Stomach smooth muscle (tissue), 2 donors: ENCODE measurements at regions not wholly inside any gene's neighbourhood (a gene's known extent, or its start where the extent isn't known, plus 50 kb on each side); places are given as distances from the start of the nearest gene placed in this dataset.
"Not testable (repeated sequence)": the region's sequence is repeated elsewhere in the genome, so short reads cannot be mapped to it uniquely, and the experiment has no call there.

Source experiments
- H3K27ac ChIP-seq: one replicate; pipeline ENCODE4 v1.7.0; 2013; ENCODE audit warnings: mild to moderate bottlenecking, low read length, inconsistent platforms
- H3K27me3 ChIP-seq, 2 donors: one replicate each; pipeline ENCODE4 v1.7.0; 2013; ENCODE audit warnings: low read length in 2 of 2; ENCODE audit not compliant: insufficient read depth in 2 of 2, control insufficient read depth in 1 of 2
- H3K36me3 ChIP-seq, 2 donors: one replicate each; pipeline ENCODE4 v1.7.0; 2013; ENCODE audit warnings: low read length in 2 of 2; ENCODE audit not compliant: control insufficient read depth in 2 of 2, insufficient read depth in 2 of 2
- H3K4me1 ChIP-seq: one replicate; pipeline ENCODE4 v1.7.0; 2013; ENCODE audit warnings: low read length; ENCODE audit not compliant: control insufficient read depth, insufficient read depth
- H3K4me3 ChIP-seq, 2 donors: one replicate each; pipeline ENCODE4 v1.7.0; 2013; ENCODE audit warnings: low read length in 2 of 2
- H3K9ac ChIP-seq, 2 donors: one replicate each; pipeline ENCODE4 v1.7.0; 2013; ENCODE audit warnings: low read length in 2 of 2, mild to moderate bottlenecking in 1 of 2
- H3K9me3 ChIP-seq, 2 donors: one replicate each; pipeline ENCODE4 v1.7.0; 2013; ENCODE audit warnings: low read length in 2 of 2; ENCODE audit not compliant: control insufficient read depth in 2 of 2
- donor health status: healthy.
- donor health status: Pancreatic carcinoma.

- H3K4me3 ChIP-seq, result no peak overlapping the region
- H3K27ac ChIP-seq, result no peak overlapping the region
- no peaks in the 10 kb centered on the region for H3K9me3 ChIP-seq
- H3K4me1 ChIP-seq, result no peaks in the 10 kb centered on the region
- no peaks in the 10 kb centered on the region for H3K36me3 ChIP-seq
- no peak overlapping the region for H3K9ac ChIP-seq
- H3K27me3 ChIP-seq, result no peaks in the 10 kb centered on the region
Measured at GRCh38 chr1:166603296-166603695, 236.0 kb upstream of the POGK start.

- H3K4me1 ChIP-seq, result no peaks in the 10 kb centered on the region
- no peak overlapping the region for H3K4me3 ChIP-seq
Measured at GRCh38 chr1:166605137-166605536, 234.1 kb upstream of the POGK start.

GRCh38 chr1:166612886-166613285 is 226.4 kb upstream of the POGK start:
- no peaks in the 10 kb centered on the region for H3K4me1 ChIP-seq
- H3K4me3 ChIP-seq, result no peak overlapping the region
- no peak overlapping the region for H3K9ac ChIP-seq
- H3K27me3 ChIP-seq, result no peaks in the 10 kb centered on the region
- H3K36me3 ChIP-seq, result no peaks in the 10 kb centered on the region
- no peak overlapping the region for H3K27ac ChIP-seq
- no peaks in the 10 kb centered on the region for H3K9me3 ChIP-seq

More at GRCh38 chr1:166605137-166605536, 234.1 kb upstream of the POGK start:
- Histone ChIP-seq H3K9me3 (no peaks in the 10 kb centered on the region), H3K27ac (no peak overlapping the region), H3K27me3 (no peaks in the 10 kb centered on the region), H3K36me3 (no peaks in the 10 kb centered on the region), H3K9ac (no peak overlapping the region)

GRCh38 chr1:166616206-166616605 is 223.1 kb upstream of the POGK start:
- H3K27ac ChIP-seq, result no peak overlapping the region

DNA sequence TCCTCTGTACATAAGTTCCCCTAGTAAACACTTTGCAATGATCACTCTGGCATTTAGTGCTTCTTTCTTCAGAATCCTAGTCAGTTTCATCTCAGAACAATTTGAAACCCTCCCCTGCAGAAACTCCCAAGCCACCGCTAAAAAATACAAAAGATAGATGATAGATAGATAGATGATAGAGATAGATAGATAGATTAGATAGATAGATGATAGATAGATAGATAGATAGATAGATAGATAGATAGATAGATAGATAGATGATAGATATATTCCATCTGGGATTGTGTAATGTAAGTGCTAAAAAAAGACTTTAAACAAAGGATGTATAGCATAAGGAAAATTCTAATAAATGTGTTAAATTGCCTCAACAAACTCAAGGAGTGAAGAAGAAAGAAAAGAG is 212.6 kb upstream of the POGK start:
- Histone ChIP-seq H3K9me3 (no peaks in the 10 kb centered on the region), H3K4me1 (no peaks in the 10 kb centered on the region), H3K27me3 (no peaks in the 10 kb centered on the region)

More at GRCh38 chr1:166616206-166616605, 223.1 kb upstream of the POGK start:
- Histone ChIP-seq H3K9ac (no peak overlapping the region), H3K9me3 (no peaks in the 10 kb centered on the region), H3K36me3 (no peaks in the 10 kb centered on the region), H3K4me3 (no peak overlapping the region), H3K4me1 (no peaks in the 10 kb centered on the region), H3K27me3 (no peaks in the 10 kb centered on the region)

GRCh38 chr1:166627558-166627957 is 211.7 kb upstream of the POGK start:
- Histone ChIP-seq H3K27ac (no peak overlapping the region), H3K4me3 (no peak overlapping the region), H3K36me3 (no peaks in the 10 kb centered on the region), H3K9me3 (no peaks in the 10 kb centered on the region), H3K4me1 (no peaks in the 10 kb centered on the region), H3K9ac (no peak overlapping the region), H3K27me3 (no peaks in the 10 kb centered on the region)

More for the DNA sequence above, 212.6 kb upstream of the POGK start:
- H3K9ac ChIP-seq, result no peak overlapping the region
- no peak overlapping the region for H3K27ac ChIP-seq
- no peak overlapping the region for H3K4me3 ChIP-seq
- no peaks in the 10 kb centered on the region for H3K36me3 ChIP-seq

DNA sequence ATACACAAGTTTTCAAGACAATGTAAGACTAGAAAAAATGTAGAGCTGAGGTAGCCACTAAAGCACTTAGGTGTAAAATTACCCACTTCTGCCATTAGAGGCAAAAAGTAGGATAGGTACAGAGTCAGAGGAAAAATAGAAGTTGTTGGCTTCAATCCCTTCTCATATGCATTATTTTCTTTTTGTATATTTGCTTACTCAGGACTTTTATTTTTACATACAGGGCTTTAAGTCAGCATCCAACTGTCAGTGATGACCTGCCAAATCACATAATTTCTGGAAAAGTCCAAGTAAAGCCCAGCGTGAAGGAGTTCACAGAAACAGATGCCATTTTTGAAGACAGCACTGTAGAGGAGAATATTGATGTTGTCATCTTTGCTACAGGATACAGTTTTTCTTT is 211.0 kb upstream of the POGK start:
- Histone ChIP-seq H3K36me3 (no peaks in the 10 kb centered on the region), H3K27ac (no peak overlapping the region), H3K9me3 (no peaks in the 10 kb centered on the region), H3K4me1 (no peaks in the 10 kb centered on the region), H3K9ac (no peak overlapping the region), H3K27me3 (no peaks in the 10 kb centered on the region), H3K4me3 (no peak overlapping the region)

DNA sequence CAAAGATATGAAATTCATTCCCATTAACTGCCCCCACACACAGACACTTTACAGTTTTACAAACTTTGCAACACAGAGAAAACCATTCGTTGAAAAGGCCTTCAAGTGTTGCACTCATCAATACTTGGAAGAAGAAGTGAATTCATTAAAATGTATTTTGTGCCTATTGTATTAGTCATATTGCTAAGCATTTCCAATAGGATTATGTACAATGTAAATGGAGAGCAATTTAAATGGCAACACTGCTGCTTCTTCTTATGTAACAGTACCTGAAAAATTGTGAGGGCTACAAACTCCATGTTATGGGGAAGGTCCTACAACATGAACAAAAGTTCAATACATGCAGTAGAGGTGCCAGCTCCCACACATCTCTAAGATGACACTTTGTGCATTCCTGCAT is 209.3 kb upstream of the POGK start:
- Histone ChIP-seq H3K36me3 (no peaks in the 10 kb centered on the region), H3K27ac (no peak overlapping the region), H3K4me1 (no peaks in the 10 kb centered on the region), H3K4me3 (no peak overlapping the region), H3K9me3 (no peaks in the 10 kb centered on the region), H3K9ac (no peak overlapping the region), H3K27me3 (no peaks in the 10 kb centered on the region)

GRCh38 chr1:166630369-166630768 is 208.9 kb upstream of the POGK start:
- H3K36me3 ChIP-seq, result no peaks in the 10 kb centered on the region
- no peaks in the 10 kb centered on the region for H3K4me1 ChIP-seq
- H3K9ac ChIP-seq, result no peak overlapping the region
- no peaks in the 10 kb centered on the region for H3K27me3 ChIP-seq
- H3K27ac ChIP-seq, result no peak overlapping the region
- H3K9me3 ChIP-seq, result no peaks in the 10 kb centered on the region
- H3K4me3 ChIP-seq, result no peak overlapping the region

DNA sequence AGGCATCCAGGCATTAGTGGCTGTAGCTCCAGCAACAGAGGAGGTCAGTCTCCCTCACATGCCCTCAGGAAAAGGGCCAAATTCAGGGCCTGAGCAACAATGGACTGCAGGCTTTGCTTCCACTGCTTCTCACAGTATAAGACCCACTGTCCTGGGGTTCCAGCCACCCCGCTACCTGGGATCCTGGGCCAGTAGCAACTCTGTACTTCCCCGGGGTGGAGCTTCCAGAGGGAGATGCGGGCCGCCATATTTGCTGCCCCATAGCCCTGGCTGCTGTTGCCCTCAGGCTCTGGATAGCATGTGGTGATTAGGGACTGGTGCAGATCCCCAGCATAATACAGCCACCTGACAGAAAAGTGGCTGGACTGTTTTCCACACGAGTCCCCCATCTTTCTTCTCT is 201.1 kb upstream of the POGK start:
- H3K27me3 ChIP-seq, result peaks cover 0 to 2% of the 10 kb centered on the region in 2 donors

GRCh38 chr1:166657228-166657627 is 182.0 kb upstream of the POGK start:
- H3K4me3 ChIP-seq, H3K27me3 ChIP-seq, H3K9ac ChIP-seq, H3K4me1 ChIP-seq, H3K36me3 ChIP-seq, H3K9me3 ChIP-seq, H3K27ac ChIP-seq: not testable (repeated sequence)

More for the DNA sequence above, 201.1 kb upstream of the POGK start:
- Histone ChIP-seq H3K27ac (no peak overlapping the region), H3K36me3 (no peaks in the 10 kb centered on the region), H3K4me1 (no peaks in the 10 kb centered on the region), H3K4me3 (no peak overlapping the region), H3K9me3 (no peaks in the 10 kb centered on the region), H3K9ac (no peak overlapping the region)
